ENCODE measurements at regions not wholly inside any gene's neighbourhood (a gene's known extent, or its start where the extent isn't known, plus 50 kb on each side); places are given as distances from the start of the nearest gene placed in this dataset.
"Not testable (repeated sequence)": the region's sequence is repeated elsewhere in the genome, so short reads cannot be mapped to it uniquely, and the experiment has no call there.

DNA sequence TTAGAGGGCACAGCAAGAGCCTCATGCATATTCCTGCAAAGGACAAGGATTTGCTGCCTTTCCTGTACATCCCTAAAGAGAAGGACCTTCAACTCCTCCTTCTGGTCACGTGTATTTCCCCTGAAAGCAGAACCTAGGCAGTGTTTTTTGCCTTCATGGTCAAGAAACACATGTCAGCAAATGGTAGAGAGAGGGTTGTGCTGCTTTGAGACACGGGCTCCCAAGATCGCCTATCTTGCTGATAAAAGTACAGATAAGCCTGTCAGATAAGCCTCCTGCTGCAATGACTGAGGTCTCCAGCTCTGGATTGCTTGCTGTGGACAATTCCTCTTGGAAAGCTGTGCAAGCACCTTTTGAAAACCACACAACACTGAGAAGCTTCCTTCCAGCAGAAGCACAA lies 580.8 kb downstream of the CBLN4 start:
- DNase-seq (ENCODE audit: low spot score): no peak

DNA sequence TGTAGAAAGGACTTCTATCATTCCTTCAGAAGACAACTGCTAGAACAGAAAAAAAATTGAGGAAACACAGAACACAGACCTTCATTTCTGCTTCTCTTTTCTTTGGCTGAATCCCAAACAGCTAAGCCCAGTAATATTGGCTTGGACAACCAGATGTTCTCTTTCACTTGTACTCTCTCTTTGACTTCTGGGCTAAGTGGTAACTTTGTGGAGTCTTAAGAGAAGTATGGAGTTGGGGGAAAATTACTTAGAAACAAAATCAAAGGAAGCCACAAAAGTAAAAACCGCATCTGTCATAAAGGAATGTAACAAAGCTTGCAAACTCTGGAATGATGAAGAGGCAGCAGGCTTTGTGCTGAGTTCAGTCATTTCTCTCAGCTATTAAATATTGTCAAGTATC lies 587.5 kb downstream of the CBLN4 start:
- DNase-seq (ENCODE audit: low spot score): no peak

DNA sequence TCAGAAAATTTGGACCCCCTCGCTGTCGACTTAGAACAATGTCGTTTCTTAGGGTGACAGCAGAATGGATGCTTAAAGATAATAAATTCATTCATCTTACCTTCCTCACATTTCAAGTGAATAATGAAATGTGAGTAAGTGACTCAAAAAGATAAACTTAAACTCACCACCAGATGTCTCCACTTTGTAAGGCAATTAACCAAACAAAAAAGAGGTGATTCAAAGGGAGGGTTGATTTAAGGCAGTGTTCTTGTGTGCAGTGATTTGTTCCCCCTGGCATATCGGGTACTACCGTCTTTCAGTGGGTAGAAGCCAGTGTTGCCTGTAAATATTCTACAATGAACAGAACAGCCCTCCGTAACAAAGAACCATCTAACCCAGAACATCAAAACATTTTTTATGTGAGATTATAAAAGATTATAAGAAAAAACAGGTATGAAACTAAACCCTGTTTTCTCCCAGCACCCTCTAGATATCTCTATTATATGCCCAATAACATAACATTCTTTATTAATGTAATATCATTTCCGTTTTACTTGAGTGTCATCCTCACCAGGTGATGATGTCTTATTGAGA lies 589.7 kb downstream of the CBLN4 start:
- no peak for DNase-seq (ENCODE audit: low spot score)

DNA sequence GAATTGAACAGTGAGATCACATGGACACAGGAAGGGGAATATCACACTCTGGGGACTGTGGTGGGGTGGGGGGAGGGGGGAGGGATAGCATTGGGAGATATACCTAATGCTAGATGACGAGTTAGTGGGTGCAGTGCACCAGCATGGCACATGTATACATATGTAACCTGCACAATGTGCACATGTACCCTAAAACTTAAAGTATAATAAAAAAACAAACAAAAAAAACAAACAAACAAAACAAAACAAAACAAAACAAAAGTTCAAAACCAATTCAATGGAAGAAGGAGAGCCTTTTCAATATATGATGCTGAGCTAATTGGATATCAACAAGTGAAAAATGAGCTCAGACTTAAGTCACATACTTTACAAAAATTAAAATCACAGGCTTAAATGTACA lies 592.8 kb downstream of the CBLN4 start:
- DNase-seq (ENCODE audit: low spot score): not testable (repeated sequence)

DNA sequence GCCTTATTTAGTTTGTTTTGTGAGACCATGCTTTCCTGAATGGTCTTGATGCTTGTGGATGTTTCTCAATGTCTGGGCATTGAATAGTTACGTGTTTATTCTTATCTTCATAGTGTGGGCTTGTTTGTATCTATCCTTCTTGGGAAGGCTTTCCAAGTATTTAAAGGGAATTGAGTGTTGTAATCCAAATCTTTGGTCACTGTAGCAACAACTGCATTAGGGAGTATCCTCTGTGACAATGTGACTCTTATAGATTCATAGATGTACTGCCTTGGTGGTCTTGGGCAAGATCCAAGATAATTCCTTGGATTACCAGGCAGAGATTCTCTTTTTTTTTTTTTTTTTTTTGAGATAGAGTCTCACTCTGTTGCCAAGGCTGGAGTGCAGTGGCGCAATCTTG lies 598.4 kb downstream of the CBLN4 start:
- no peak for DNase-seq (ENCODE audit: low spot score)

DNA sequence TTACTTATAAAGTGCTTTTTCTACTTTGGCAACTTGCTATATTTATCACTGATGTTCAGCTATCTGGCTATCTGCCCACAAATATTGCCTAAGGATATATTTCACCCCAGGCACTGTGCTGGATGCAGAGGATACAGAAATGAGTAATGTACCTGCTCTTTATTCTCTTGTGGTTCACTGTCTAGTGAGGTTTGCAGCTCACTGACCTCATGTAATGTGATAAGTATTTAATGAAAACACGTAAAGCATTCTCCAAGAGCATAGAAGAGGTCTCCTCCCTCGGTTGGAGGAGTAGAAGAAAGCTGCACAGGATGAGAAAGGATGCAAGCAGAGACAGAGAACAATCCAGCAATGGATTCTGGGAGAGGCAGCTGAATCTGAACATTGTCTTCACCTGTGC lies 610.7 kb downstream of the CBLN4 start:
- DNase-seq (ENCODE audit: low spot score): no peak

DNA sequence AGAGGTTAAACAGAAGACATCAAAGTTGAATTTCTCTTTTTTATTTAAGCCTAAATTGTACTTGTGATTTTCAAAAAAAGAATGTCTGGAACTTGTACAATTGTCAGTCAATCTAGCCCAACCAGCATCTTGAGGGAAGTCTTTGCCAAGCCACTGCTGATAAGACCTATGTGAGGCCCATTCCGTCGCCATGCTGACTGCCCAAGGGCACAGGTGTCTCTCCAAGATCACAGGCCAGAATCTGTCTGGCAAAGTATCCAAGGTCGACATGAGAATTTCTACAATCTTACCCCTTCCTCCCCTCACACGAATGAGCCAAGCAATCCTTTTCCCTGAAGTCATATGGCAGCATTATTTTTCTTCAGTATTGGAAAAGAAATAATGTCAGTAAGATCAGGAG lies 614.5 kb downstream of the CBLN4 start:
- DNase-seq (ENCODE audit: low spot score): no peak

DNA sequence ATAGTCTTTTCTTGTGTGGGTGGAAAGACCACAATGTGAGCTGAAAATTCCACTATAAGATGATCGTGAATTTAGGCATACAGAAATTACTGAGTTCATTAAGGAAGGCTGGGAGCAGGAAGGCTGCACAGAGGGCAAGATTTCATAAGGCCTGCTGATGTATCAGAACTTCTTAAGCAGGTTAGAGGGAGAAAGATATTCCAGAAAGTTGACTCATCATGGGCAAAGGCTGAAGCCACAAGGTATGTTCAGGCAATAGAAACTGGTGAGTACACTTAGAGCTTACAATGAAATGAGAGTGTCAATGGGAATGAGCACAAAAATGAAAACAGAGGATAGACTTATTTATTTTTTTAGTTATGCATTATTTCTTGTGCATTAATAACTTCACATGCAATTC lies 618.6 kb downstream of the CBLN4 start:
- no peak for DNase-seq (ENCODE audit: low spot score)

DNA sequence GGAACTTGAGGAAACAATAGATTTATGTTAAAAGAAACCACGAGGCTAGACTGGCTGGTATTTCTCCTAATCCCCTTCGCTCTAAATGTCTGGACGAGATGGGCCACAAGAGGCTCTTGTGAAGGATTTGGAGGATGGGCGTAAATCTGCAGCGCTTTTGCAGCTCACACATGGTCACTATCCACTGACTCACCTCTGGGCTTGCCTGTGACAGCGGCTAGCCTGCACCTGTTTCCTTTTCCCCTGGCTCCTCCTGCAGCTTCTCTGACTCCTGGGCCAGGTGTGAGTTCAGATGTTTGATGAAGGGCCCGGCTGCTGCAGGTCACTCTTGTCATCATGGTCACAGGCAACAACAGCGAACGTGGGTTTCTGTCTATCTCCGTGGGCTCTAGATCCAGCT lies 629.4 kb downstream of the CBLN4 start:
- no peak for DNase-seq (ENCODE audit: low spot score)

DNA sequence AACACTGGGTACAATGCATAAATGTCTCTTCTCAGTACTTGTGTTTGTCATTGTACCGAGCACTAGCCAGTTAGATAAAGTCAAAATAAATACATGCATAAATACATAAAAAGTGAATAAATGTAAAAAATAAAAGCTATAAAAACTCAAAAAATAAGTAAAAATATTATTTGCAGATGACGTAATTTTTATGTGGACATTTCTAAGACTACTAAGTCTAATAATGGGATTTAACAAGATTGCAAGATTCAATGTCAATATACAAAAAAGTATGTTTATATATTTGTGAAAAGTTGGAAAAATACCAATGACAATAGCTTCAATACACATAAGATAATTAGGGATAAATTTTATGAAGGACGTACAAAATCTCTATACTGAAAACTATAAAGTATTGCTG lies 639.6 kb downstream of the CBLN4 start:
- DNase-seq (ENCODE audit: low spot score): no peak

DNA sequence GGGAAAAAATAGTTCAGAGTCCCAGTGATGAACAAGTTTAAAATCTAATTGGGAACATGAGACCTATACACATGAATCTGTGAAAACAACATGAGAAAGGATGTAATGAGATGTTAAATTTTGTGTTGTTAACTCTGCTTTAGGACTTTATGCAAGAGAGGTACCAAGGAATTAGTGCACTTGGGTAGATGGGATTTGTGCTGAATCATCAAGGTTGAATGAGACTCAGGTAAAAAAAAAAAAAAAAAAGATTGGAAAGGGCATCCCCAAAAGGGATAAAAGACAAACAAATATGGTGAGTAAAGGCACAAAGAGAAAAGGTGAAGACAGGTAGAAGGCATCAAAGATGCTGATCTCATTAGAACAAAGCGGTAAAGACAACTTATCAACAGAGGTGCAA lies 644.4 kb downstream of the CBLN4 start:
- DNase-seq (ENCODE audit: low spot score): no peak

DNA sequence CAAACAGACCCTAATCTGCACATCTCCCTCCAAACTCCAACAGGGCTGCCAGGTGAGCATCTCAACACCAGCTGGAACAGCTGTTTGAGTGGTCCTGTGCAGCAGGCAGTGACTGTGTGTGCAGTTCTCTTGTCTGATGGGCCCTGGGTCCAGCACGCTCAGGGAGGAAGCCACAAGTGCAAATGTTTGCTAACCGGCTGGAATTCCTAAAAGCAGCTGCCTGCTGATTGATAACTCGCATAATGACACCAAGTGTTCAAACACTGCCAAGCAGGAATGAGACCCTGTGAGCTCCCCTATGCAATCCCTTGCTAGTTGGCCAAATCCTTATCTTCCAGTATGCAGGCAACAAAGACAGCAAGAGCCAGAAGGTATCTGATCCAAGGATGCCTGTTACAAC lies 650.6 kb downstream of the CBLN4 start:
- no peak for DNase-seq (ENCODE audit: low spot score)

DNA sequence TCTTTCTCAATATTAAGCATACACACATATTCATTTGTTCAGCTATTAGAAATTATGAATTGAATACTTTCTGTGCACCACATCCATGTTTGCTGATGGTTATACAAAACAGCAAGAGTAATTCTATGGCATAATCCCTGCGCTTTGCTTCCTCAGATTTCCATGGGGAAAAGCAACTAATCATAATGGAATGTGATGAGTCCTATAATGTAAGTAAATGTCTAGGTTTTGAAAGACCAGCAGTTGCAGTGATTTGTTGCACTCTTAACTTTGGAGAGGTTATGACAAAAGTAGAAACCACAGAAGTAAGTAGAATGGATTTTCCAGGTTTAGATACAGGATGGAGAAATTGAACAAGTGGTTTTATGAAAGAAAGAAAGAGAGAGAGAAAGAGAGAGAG lies 652.1 kb downstream of the CBLN4 start:
- DNase-seq (ENCODE audit: low spot score): no peak

DNA sequence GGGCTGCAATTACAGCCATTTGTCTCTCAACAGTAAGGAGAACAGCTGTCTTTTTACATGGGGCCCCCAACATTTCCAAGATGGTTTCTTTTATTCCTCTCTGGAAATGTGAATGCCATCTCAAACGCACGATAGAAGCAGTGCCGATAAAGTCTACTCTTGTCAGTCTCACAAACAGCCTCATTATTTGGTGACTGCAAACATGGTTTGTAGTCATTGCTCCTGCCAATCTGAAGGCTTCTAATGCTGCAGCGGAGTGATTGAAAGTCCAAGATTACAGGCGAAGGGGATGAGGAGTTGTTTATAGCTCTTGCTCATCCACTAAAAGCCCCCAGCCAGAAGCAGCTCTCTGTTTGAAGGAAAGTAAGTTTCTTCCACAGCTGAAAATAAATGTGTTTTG lies 657.1 kb downstream of the CBLN4 start:
- DNase-seq (ENCODE audit: low spot score): no peak

DNA sequence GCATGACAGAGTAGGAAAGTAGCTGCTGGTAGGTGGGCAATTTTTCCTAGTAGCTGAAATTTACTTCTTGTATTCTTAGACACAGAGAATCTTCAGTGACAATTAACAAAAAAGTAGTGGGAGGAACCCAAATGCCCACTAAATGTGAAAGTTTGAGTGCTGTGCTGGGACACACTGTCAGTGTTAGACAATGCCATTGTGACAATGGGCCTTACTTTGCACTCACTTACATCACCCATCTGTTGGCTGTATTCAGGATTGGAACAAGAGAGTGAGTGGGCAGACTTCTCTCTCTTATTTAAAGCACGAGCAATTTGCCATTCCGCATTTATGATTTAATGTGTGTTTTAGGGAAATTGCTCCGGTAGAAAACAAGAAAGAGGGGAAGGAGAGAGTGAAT lies 662.5 kb downstream of the CBLN4 start:
- no peak for DNase-seq (ENCODE audit: low spot score)

DNA sequence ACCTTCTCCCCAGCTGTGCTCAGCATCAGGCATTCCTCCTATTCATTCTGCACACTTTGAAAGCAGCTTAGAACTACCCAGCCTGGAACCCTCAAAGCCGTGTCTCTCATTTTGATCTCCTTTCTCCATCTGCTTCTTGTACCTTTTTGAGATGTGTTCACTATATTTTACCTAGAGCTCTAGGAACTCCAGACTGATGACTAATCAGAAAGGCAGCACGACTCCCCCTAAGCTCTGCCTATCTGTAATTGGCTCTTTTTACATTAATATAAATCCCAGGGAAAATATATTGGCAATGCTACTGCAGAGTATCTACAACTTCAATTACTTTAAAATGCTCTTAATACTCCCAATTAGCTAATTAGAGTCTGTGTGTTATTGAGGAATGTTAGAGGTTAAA lies 671.5 kb downstream of the CBLN4 start:
- no peak for DNase-seq (ENCODE audit: low spot score)

DNA sequence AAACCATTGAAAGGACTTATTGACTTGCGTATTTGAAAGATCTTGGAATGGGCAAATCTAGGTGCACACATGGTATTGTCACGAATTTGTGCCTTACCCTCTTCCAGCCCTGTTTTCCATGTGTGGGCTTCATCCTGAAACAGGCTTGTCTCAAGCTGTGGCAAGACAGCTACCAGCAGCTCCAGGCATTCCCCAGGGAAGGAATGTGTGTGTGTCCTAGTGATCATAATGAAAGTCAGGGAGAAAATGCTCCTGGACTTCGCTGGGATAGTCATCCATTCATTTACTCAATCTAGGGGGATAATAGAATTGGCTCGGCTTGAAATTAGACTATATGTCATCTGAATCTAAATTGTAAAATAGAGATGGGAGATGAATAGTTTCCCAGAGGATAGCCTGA lies 676.2 kb downstream of the CBLN4 start:
- DNase-seq (ENCODE audit: low spot score): no peak

DNA sequence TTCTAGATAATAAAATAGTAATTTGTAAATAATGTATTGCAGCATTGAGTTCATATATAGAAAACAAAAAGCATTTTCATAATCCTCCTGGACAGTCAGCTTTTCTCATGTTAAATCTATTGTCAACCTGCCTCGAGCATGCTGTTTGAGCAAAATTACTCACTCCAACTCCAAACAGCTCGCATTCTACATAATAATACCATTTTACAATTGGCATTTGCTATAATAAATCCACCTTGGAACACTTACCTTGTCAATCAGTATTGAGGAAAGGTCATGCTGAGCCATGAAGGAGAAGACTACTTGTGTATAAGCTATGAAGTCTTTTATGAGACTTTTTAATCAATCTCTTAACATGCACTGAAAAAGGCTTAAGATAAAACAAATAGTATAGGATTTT lies 682.6 kb downstream of the CBLN4 start:
- DNase-seq (ENCODE audit: low spot score): no peak

DNA sequence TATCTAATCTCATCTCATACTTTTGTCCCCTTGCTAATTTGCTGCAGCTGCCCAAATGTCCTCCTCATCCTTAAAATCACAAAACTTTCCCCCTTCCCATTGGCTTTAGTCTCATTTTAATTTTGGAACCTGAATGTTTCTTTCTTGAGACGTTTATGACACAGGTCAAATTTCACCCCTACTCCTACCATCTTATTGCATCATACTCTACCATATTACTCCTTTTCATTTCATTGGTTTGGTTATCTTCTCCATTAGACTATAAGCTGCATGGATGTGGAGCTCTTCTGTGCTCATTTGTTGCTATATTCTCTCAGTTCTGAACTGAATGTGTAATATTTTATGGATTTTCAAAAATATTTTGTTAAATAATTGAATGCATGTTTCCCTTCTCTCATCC lies 688.6 kb downstream of the CBLN4 start:
- DNase-seq (ENCODE audit: low spot score): no peak

DNA sequence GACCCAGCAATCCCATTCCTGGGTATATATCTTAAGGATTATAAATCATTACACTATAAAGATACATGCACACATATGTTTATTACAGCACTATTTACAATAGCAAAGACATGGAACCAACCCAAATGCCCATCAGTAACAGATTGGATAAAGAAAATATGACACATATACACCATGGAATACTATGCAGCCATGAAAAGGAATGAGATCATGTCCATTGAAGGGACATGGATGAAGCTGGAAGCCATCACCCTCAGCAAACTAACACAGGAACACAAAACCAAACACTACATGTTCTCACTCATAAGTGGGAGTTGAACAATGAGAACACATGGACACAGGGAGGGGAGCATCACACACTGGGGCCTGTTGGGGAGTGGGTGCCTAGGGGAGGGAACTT lies 694.5 kb downstream of the CBLN4 start:
- not testable (repeated sequence) for DNase-seq (ENCODE audit: low spot score)

DNA sequence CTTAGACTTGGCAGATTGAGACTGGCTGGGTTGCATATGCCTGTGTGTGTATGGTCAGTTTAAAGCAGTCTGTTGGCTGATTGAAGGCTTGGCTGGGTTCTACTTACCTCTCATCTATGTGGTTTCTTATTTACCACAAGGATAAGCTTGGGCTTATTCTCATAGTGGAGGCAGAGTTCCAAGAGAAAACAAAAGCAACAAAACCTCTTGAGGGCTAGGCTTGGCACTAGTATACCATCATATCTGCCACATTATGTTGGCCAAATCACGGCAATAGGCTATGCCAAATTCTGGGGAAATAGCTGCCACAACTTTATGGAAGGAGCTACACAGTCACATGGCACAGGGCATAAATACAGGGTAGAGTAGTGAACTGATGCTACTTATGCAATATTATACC lies 714.1 kb downstream of the CBLN4 start:
- DNase-seq (ENCODE audit: low spot score): no peak

DNA sequence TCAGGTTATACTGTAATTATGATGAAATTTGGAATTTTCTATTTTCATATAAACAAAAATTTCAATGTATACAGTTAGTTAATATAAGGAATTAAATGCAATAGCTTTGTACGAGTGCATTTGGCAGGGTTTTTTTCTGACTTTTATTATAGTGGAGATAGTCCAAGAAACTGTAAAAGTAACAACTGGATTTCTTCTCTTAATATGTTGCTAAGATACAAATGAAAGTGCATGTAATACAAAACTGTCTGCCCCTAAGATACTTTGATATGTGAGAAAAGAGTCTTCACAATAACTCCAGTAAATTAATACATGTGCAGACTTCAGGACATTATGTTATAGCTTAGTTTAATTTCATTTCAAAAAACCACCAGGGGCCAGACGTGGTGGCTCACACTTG lies 721.4 kb downstream of the CBLN4 start:
- no peak for DNase-seq (ENCODE audit: low spot score)

DNA sequence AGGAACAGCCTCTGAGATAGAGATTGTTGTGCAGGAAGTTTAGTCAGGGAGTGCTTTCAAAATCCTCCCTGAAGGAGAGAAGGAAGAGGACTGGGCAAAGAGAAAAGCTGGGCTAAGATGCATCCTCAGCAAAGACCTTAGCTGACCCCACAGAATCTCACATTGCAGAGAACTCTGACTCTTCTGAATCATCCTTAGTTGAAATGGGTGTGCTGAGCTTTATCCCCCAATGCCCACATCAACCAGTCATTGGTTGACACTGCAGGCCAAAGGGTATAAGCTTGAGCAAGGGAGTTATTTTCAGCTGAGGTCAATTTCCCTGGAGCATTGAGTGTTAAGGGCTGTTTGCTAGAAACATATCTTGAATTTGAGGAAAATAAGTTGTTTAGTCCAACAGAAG lies 732.2 kb downstream of the CBLN4 start:
- DNase-seq (ENCODE audit: low spot score): no peak

DNA sequence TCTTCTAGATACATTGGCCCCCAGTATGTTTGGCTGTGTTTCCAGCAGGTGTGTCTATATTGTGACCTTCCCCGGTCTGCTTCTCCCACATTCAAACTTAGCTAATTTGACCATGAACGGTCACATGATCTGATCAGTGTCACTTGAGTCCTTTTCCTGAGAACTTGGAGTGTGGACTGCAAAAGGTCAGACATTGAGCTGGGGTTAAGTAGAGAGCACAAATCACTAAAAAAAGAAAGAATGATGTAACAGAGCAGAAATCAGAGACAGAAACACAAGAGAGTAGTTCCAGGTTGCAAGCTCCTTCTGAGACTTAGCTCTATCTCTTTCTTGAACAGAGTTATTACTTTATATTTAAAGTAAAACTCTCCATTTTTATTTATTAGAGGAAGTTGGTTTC lies 733.9 kb downstream of the CBLN4 start:
- DNase-seq (ENCODE audit: low spot score): no peak

DNA sequence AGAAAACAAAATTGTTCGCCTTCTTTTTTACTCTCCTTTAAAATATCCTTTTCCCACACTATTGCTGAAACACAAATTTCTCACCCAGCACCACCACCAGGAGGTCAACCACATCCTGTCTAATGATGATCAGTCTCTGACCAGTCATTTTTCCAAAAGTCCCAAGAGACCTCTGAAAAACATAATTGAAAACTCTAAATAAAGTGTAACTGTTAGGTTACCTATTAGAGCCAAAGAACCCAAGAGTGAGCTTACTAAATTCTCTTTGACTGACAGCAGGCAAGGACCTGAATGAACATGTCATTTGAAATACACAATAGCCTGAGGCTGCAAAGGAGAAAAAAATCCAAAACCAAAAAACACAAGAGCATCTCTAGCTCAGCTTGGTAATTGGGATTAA lies 735.4 kb downstream of the CBLN4 start:
- no peak for DNase-seq (ENCODE audit: low spot score)
